ENCODE measurements at regions not wholly inside any gene's neighbourhood (a gene's known extent, or its start where the extent isn't known, plus 50 kb on each side); places are given as distances from the start of the nearest gene placed in this dataset.
"Not testable (repeated sequence)": the region's sequence is repeated elsewhere in the genome, so short reads cannot be mapped to it uniquely, and the experiment has no call there.

GRCh38 chr5:166617507-166617906 lies 1673.9 kb upstream of the WWC1 start:
- Histone ChIP-seq H3K36me3 (ENCODE audit: control insufficient read depth in 2 of 2, insufficient read depth in 2 of 2, low read length in 2 of 2) (no peaks in the 10 kb centered on the region), H3K9me3 (ENCODE audit: control insufficient read depth in 2 of 2, low read length in 2 of 2) (no peaks in the 10 kb centered on the region), H3K4me3 (ENCODE audit: low read length in 2 of 2) (no peak overlapping the region), H3K9ac (ENCODE audit: low read length in 2 of 2) (no peak overlapping the region), H3K27me3 (ENCODE audit: control insufficient read depth in 1 of 2, insufficient read depth in 2 of 2, low read length in 2 of 2) (no peaks in the 10 kb centered on the region), H3K27ac (ENCODE audit: low read length) (no peak overlapping the region), H3K4me1 (ENCODE audit: control insufficient read depth, insufficient read depth, low read length) (no peaks in the 10 kb centered on the region)

- Histone ChIP-seq H3K4me1 (ENCODE audit: control insufficient read depth, insufficient read depth, low read length) (no peaks in the 10 kb centered on the region), H3K36me3 (ENCODE audit: control insufficient read depth in 2 of 2, insufficient read depth in 2 of 2, low read length in 2 of 2) (no peaks in the 10 kb centered on the region), H3K4me3 (ENCODE audit: low read length in 2 of 2) (no peak overlapping the region), H3K9me3 (ENCODE audit: control insufficient read depth in 2 of 2, low read length in 2 of 2) (no peaks in the 10 kb centered on the region), H3K27me3 (ENCODE audit: control insufficient read depth in 1 of 2, insufficient read depth in 2 of 2, low read length in 2 of 2) (no peaks in the 10 kb centered on the region), H3K27ac (ENCODE audit: low read length) (no peak overlapping the region), H3K9ac (ENCODE audit: low read length in 2 of 2) (no peak overlapping the region)
These were observed 1672.9 kb upstream of the WWC1 start for GRCh38 chr5:166618526-166618925.

GRCh38 chr5:166624573-166624972 lies 1666.9 kb upstream of the WWC1 start:
- Histone ChIP-seq H3K36me3 (ENCODE audit: control insufficient read depth in 2 of 2, insufficient read depth in 2 of 2, low read length in 2 of 2) (no peaks in the 10 kb centered on the region), H3K9ac (ENCODE audit: low read length in 2 of 2) (no peak overlapping the region), H3K9me3 (ENCODE audit: control insufficient read depth in 2 of 2, low read length in 2 of 2) (no peaks in the 10 kb centered on the region), H3K27me3 (ENCODE audit: control insufficient read depth in 1 of 2, insufficient read depth in 2 of 2, low read length in 2 of 2) (no peaks in the 10 kb centered on the region), H3K4me1 (ENCODE audit: control insufficient read depth, insufficient read depth, low read length) (no peaks in the 10 kb centered on the region), H3K4me3 (ENCODE audit: low read length in 2 of 2) (no peak overlapping the region), H3K27ac (ENCODE audit: low read length) (no peak overlapping the region)

GRCh38 chr5:166625210-166625865 lies 1666.1 kb upstream of the WWC1 start:
- no peaks in the 10 kb centered on the region for H3K9me3 ChIP-seq (ENCODE audit: control insufficient read depth in 2 of 2, low read length in 2 of 2)
- no peaks in the 10 kb centered on the region for H3K4me1 ChIP-seq (ENCODE audit: control insufficient read depth, insufficient read depth, low read length)
- H3K27me3 ChIP-seq (ENCODE audit: control insufficient read depth in 1 of 2, insufficient read depth in 2 of 2, low read length in 2 of 2): no peaks in the 10 kb centered on the region
- H3K4me3 ChIP-seq (ENCODE audit: low read length in 2 of 2): no peak overlapping the region
- H3K27ac ChIP-seq (ENCODE audit: low read length): no peak overlapping the region
- H3K9ac ChIP-seq (ENCODE audit: low read length in 2 of 2): no peak overlapping the region
- H3K36me3 ChIP-seq (ENCODE audit: control insufficient read depth in 2 of 2, insufficient read depth in 2 of 2, low read length in 2 of 2): no peaks in the 10 kb centered on the region

DNA sequence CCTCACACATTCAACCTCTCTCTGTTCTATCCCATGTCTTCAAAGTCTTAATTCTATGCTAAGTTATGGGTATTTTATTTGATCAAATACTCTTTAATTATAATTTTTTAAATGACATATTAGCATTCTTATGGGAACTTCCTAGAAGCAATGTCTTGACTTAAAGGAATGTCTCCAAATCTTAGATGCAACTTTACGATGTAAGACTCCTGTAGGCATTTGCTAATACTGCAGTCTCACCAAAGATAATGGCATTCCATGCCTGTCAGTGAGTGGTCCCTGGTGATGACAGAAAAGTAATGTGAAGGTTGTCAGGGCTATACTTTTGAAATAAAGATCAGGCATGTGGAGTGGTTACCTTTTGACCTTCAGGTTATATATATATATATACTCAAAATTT lies 1654.2 kb upstream of the WWC1 start:
- no peaks in the 10 kb centered on the region for H3K9me3 ChIP-seq (ENCODE audit: control insufficient read depth in 2 of 2, low read length in 2 of 2)
- H3K4me3 ChIP-seq (ENCODE audit: low read length in 2 of 2): no peak overlapping the region
- H3K9ac ChIP-seq (ENCODE audit: low read length in 2 of 2): no peak overlapping the region
- H3K27me3 ChIP-seq (ENCODE audit: control insufficient read depth in 1 of 2, insufficient read depth in 2 of 2, low read length in 2 of 2): no peaks in the 10 kb centered on the region
- no peak overlapping the region for H3K27ac ChIP-seq (ENCODE audit: low read length)
- no peaks in the 10 kb centered on the region for H3K4me1 ChIP-seq (ENCODE audit: control insufficient read depth, insufficient read depth, low read length)
- no peaks in the 10 kb centered on the region for H3K36me3 ChIP-seq (ENCODE audit: control insufficient read depth in 2 of 2, insufficient read depth in 2 of 2, low read length in 2 of 2)

- H3K4me3 ChIP-seq (ENCODE audit: low read length in 2 of 2): no peak overlapping the region
- H3K9me3 ChIP-seq (ENCODE audit: control insufficient read depth in 2 of 2, low read length in 2 of 2): no peaks in the 10 kb centered on the region
- no peak overlapping the region for H3K9ac ChIP-seq (ENCODE audit: low read length in 2 of 2)
- no peak overlapping the region for H3K27ac ChIP-seq (ENCODE audit: low read length)
- H3K27me3 ChIP-seq (ENCODE audit: control insufficient read depth in 1 of 2, insufficient read depth in 2 of 2, low read length in 2 of 2): no peaks in the 10 kb centered on the region
- no peaks in the 10 kb centered on the region for H3K36me3 ChIP-seq (ENCODE audit: control insufficient read depth in 2 of 2, insufficient read depth in 2 of 2, low read length in 2 of 2)
- no peaks in the 10 kb centered on the region for H3K4me1 ChIP-seq (ENCODE audit: control insufficient read depth, insufficient read depth, low read length)
These were observed 1652.3 kb upstream of the WWC1 start for GRCh38 chr5:166639151-166639550.

DNA sequence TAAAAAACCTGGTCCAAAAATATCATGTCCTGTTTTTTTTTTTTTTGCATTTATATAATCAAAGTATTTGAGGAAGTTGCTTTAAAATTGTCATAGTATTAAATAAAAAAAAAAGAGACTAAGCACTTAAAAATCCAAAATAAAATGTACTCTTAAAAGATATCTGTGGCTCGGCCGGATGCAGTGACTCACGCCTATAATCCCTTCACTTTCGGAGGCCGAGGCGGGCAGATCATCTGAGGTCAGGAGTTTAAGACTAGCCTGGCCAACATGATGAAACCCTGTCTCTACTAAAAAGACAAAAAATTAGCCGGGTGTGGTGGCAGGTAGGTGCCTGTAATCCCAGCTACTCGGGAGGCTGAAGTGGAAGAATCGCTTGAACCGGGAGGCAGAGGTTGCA lies 1651.3 kb upstream of the WWC1 start:
- not testable (repeated sequence) for H3K36me3 ChIP-seq (ENCODE audit: control insufficient read depth in 2 of 2, insufficient read depth in 2 of 2, low read length in 2 of 2); H3K4me3 ChIP-seq (ENCODE audit: low read length in 2 of 2)

GRCh38 chr5:166648736-166649135 lies 1642.7 kb upstream of the WWC1 start:
- H3K27ac ChIP-seq (ENCODE audit: low read length): no peak overlapping the region
- no peak overlapping the region for H3K9ac ChIP-seq (ENCODE audit: low read length in 2 of 2)
- no peak overlapping the region for H3K4me3 ChIP-seq (ENCODE audit: low read length in 2 of 2)
- no peaks in the 10 kb centered on the region for H3K4me1 ChIP-seq (ENCODE audit: control insufficient read depth, insufficient read depth, low read length)
- H3K36me3 ChIP-seq (ENCODE audit: control insufficient read depth in 2 of 2, insufficient read depth in 2 of 2, low read length in 2 of 2): no peaks in the 10 kb centered on the region
- H3K9me3 ChIP-seq (ENCODE audit: control insufficient read depth in 2 of 2, low read length in 2 of 2): no peaks in the 10 kb centered on the region
- no peaks in the 10 kb centered on the region for H3K27me3 ChIP-seq (ENCODE audit: control insufficient read depth in 1 of 2, insufficient read depth in 2 of 2, low read length in 2 of 2)

More for the DNA sequence above, 1651.3 kb upstream of the WWC1 start:
- not testable (repeated sequence) for H3K4me1 ChIP-seq (ENCODE audit: control insufficient read depth, insufficient read depth, low read length); H3K9ac ChIP-seq (ENCODE audit: low read length in 2 of 2); H3K27ac ChIP-seq (ENCODE audit: low read length); H3K27me3 ChIP-seq (ENCODE audit: control insufficient read depth in 1 of 2, insufficient read depth in 2 of 2, low read length in 2 of 2); H3K9me3 ChIP-seq (ENCODE audit: control insufficient read depth in 2 of 2, low read length in 2 of 2)

- no peak overlapping the region for H3K27ac ChIP-seq (ENCODE audit: low read length)
- H3K27me3 ChIP-seq (ENCODE audit: control insufficient read depth in 1 of 2, insufficient read depth in 2 of 2, low read length in 2 of 2): no peaks in the 10 kb centered on the region
- H3K36me3 ChIP-seq (ENCODE audit: control insufficient read depth in 2 of 2, insufficient read depth in 2 of 2, low read length in 2 of 2): no peaks in the 10 kb centered on the region
- no peaks in the 10 kb centered on the region for H3K9me3 ChIP-seq (ENCODE audit: control insufficient read depth in 2 of 2, low read length in 2 of 2)
- no peak overlapping the region for H3K4me3 ChIP-seq (ENCODE audit: low read length in 2 of 2)
- no peak overlapping the region for H3K9ac ChIP-seq (ENCODE audit: low read length in 2 of 2)
- H3K4me1 ChIP-seq (ENCODE audit: control insufficient read depth, insufficient read depth, low read length): no peaks in the 10 kb centered on the region
These were observed 1641.8 kb upstream of the WWC1 start for GRCh38 chr5:166649676-166650075.

GRCh38 chr5:166651234-166651633 lies 1640.2 kb upstream of the WWC1 start:
- Histone ChIP-seq H3K36me3 (ENCODE audit: control insufficient read depth in 2 of 2, insufficient read depth in 2 of 2, low read length in 2 of 2) (no peaks in the 10 kb centered on the region), H3K4me3 (ENCODE audit: low read length in 2 of 2) (no peak overlapping the region), H3K27ac (ENCODE audit: low read length) (no peak overlapping the region), H3K9ac (ENCODE audit: low read length in 2 of 2) (no peak overlapping the region), H3K27me3 (ENCODE audit: control insufficient read depth in 1 of 2, insufficient read depth in 2 of 2, low read length in 2 of 2) (no peaks in the 10 kb centered on the region), H3K4me1 (ENCODE audit: control insufficient read depth, insufficient read depth, low read length) (no peaks in the 10 kb centered on the region), H3K9me3 (ENCODE audit: control insufficient read depth in 2 of 2, low read length in 2 of 2) (no peaks in the 10 kb centered on the region)

DNA sequence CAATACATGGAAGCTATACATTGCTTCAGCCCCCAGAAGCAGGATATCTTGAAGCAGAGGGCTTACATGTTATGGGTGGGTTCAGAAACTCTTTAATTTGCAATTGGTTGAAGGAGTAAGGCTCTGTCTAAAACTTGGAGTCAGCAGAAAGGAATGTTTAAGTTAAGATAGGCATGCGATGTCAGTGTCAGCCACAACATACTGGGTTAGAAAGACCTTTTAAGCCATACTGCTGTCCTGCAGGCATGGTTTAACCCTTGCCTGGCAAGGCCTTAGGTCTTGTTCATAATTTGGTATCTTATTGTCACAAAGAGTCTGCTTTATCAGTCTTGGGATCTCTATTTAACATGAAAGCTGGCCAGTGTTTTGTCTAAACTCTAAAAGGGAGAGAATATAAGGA lies 1619.6 kb upstream of the WWC1 start:
- Histone ChIP-seq H3K9me3 (ENCODE audit: control insufficient read depth in 2 of 2, low read length in 2 of 2) (no peaks in the 10 kb centered on the region), H3K9ac (ENCODE audit: low read length in 2 of 2) (no peak overlapping the region), H3K36me3 (ENCODE audit: control insufficient read depth in 2 of 2, insufficient read depth in 2 of 2, low read length in 2 of 2) (no peaks in the 10 kb centered on the region), H3K4me3 (ENCODE audit: low read length in 2 of 2) (no peak overlapping the region), H3K4me1 (ENCODE audit: control insufficient read depth, insufficient read depth, low read length) (no peaks in the 10 kb centered on the region), H3K27me3 (ENCODE audit: control insufficient read depth in 1 of 2, insufficient read depth in 2 of 2, low read length in 2 of 2) (no peaks in the 10 kb centered on the region), H3K27ac (ENCODE audit: low read length) (no peak overlapping the region)

Data from stomach smooth muscle (tissue), 2 donors.